Stomach (tissue), 8 donors: ENCODE measurements at regions not wholly inside any gene's neighbourhood (a gene's known extent, or its start where the extent isn't known, plus 50 kb on each side); places are given as distances from the start of the nearest gene placed in this dataset.

Experiments used
- DNase-seq, 2 donors: peaks; one replicate each; pipeline versions ENCODE4 v3.0.0 to v3.0.0-alpha.2; 2013 to 2019
- H3K27ac ChIP-seq, 5 donors: fragments of 200-600 bp in 4 of 5; sonication (generic) in 4 of 5; one replicate each; pipeline ENCODE4 v1.5.1; 2013 to 2019; ENCODE audit warnings: mild to moderate bottlenecking in 1 of 5, moderate library complexity in 1 of 5
- H3K27me3 ChIP-seq, 3 donors: fragments of 200-600 bp; sonication (generic); one replicate each; pipeline ENCODE4 v1.5.1; 2017 to 2019; ENCODE audit warnings: mixed run types in 1 of 3
- H3K36me3 ChIP-seq, 4 donors: fragments of 200-600 bp; sonication (generic); 1 replicate in 3 of 4; 2 replicates in 1 of 4; pipeline ENCODE4 v1.5.1; 2016 to 2019
- H3K4me1 ChIP-seq, 4 donors: fragments of 200-600 bp; sonication (generic); one replicate each; pipeline ENCODE4 v1.5.1; 2016 to 2019
- H3K4me3 ChIP-seq, 4 donors: fragments of 200-600 bp; sonication (generic) in 3 of 4; one replicate each; pipeline ENCODE4 v1.5.1; 2016 to 2019; ENCODE audit warnings: mild to moderate bottlenecking in 1 of 4
- H3K9me3 ChIP-seq, 4 donors: fragments of 200-600 bp; sonication (generic); one replicate each; pipeline ENCODE4 v1.5.1; 2016 to 2019
- CTCF ChIP-seq, 7 experiments: fragments of 450-650 bp in 4 of 7; fragments of 200-600 bp in 3 of 7; sonication (generic) in 3 of 7; IDR thresholded peaks; one replicate each; pipeline ENCODE4 v1.5.1; 2016 to 2019; ENCODE audit warnings: antibody characterized with exemption in 7 of 7, control low read depth in 2 of 7, mild to moderate bottlenecking in 1 of 7
- EP300 ChIP-seq: sonication (generic); formaldehyde crosslinking; IDR thresholded peaks from one replicate; pipeline ENCODE4 v1.6.1; 2017; ENCODE audit warnings: antibody characterized with exemption
- POLR2A ChIP-seq, 4 donors: fragments of 450-650 bp; IDR thresholded peaks; one replicate each; pipeline ENCODE4 v1.6.1; 2016; ENCODE audit warnings: antibody characterized with exemption in 4 of 4, control low read depth in 2 of 4, mild to moderate bottlenecking in 1 of 4, moderate library complexity in 1 of 4
- POLR2AphosphoS5 ChIP-seq, 3 donors: sonication (generic); formaldehyde crosslinking; IDR thresholded peaks; one replicate each; pipeline ENCODE4 v1.6.1; 2016; ENCODE audit warnings: antibody characterized with exemption in 3 of 3
- WGBS, 5 donors: extraction: QIAGEN DNeasy Blood & Tissue Kit in 3 of 5; methylation state at CpG; one replicate each; pipeline versions ENCODE4 v1.1.5 to v1.1.7; 2013 to 2018; 5-methylcytosine and 5-hydroxymethylcytosine counted together
- intact Hi-C: fragments of 100-400 bp; cut with DNase I; formaldehyde crosslinking; loops from one replicate; pipeline ENCODE4 v1.15.1; 2023; ENCODE audit warnings: low total_unique reads
- donor health status: healthy with polysubstance abuse.
- donor health status: Bipolar disorder and iron deficiency.
- donor health status: healthy.

DNA sequence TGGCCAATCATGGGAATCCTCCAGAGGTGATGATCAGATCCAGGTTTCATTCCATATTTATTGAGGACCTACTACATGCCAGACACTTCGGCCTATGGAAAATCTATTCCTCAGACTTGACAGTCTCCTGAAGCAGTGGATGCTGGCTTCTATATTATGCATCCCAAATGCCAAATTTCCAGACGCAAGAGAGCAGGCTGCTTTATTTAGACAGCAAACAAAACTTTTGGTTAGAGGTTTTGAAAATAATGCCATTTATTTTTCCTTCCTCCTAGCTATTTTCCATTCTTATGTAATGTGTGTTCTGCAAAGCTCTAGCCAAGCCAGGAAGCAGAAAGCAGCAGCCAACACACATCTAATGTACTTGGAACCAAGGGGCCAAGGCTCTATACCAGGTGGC lies 330.8 kb downstream of the GPAM start:
- Histone ChIP-seq H3K36me3 (no peaks in the 10 kb centered on the region), H3K9me3 (peaks cover 3 to 13% (median 9%) of the 10 kb centered on the region in 4 donors), H3K4me3 (no peak overlapping the region), H3K27ac (no peak overlapping the region), H3K4me1 (no peaks in the 10 kb centered on the region), H3K27me3 (no peaks in the 10 kb centered on the region)
- TF ChIP-seq CTCF (IDR thresholded peaks at IDR 0.05) (no peak), POLR2A (IDR thresholded peaks at IDR 0.05) (no peak), EP300 (no peak), POLR2AphosphoS5 (IDR thresholded peaks at IDR 0.05) (no peak)
- 71 to 84% (median 75%) methylated on average over 2 of the region's 2 CpGs for WGBS, 5 donors
- intact Hi-C loops = no loop called here
- DNase-seq = no peak

DNA sequence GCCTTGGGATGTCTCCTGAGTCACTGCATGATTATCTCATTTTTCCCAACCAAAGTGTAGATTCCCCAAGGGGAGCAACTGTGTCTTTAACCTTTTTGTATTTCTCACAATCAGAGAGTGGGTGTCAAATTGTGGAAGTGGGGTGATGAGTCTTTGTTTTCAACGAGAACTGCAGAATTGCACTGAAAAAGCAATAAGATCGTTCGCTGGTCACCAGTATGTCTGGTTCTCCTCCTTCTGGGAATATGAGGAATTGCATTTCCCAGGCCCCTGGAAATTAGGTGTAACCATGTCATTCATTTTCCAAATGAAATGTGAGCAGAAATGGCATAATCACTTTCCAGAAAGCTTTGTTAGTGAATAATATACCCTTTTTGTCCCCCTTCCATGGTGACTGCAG lies 326.9 kb downstream of the GPAM start:
- Histone ChIP-seq H3K9me3 (no peaks in the 10 kb centered on the region), H3K4me3 (no peak overlapping the region), H3K27ac (no peak overlapping the region), H3K4me1 (no peaks in the 10 kb centered on the region), H3K27me3 (no peaks in the 10 kb centered on the region), H3K36me3 (no peaks in the 10 kb centered on the region)
- TF ChIP-seq POLR2A (IDR thresholded peaks at IDR 0.05) = no peak
- no peak for TF ChIP-seq EP300
- TF ChIP-seq CTCF (IDR thresholded peaks at IDR 0.05) = no peak
- TF ChIP-seq POLR2AphosphoS5 (IDR thresholded peaks at IDR 0.05) = no peak
- no peak for DNase-seq
- WGBS, 5 donors = 49 to 69% (median 64%) methylated on average over 3 of the region's 3 CpGs
- intact Hi-C loops = no loop called here

DNA sequence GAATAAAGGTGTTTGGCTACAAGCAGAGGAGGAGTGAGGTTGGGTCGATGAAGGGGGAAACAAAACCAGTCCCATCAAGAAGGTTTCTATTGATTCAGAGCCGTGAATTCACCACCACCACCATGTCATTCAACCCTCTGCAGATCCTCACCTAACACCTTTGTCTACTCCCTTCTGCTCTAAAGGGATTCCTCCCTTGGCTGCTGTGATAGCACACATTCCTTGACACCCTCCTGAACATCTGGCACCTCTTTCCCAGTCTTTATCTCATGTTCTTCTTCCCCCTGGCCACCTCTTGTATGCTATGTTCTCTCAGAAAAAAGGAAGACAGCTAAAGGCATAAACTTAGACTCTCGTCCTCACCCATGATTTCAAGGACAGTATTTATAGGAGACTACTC lies 318.0 kb downstream of the GPAM start:
- Histone ChIP-seq H3K27ac (no peak overlapping the region), H3K4me3 (no peak overlapping the region), H3K27me3 (no peaks in the 10 kb centered on the region), H3K9me3 (peaks cover 0 to 2% (median 0%) of the 10 kb centered on the region in 4 donors), H3K4me1 (no peaks in the 10 kb centered on the region), H3K36me3 (no peaks in the 10 kb centered on the region)
- TF ChIP-seq CTCF (IDR thresholded peaks at IDR 0.05) = no peak
- no peak for TF ChIP-seq POLR2A (IDR thresholded peaks at IDR 0.05)
- TF ChIP-seq EP300 = no peak
- TF ChIP-seq POLR2AphosphoS5 (IDR thresholded peaks at IDR 0.05) = no peak
- intact Hi-C loops = no loop called here
- WGBS, 5 donors = 57 to 63% (median 59%) methylated on average over 3 of the region's 3 CpGs
- DNase-seq = no peak

GRCh38 chr10:111871458-111871857 lies 312.1 kb downstream of the GPAM start:
- H3K4me3 ChIP-seq = no peak overlapping the region
- H3K36me3 ChIP-seq = no peaks in the 10 kb centered on the region
- H3K27me3 ChIP-seq = no peaks in the 10 kb centered on the region
- H3K27ac ChIP-seq = no peak overlapping the region
- DNase-seq = no peak
- intact Hi-C loops = no loop called here
- no peak for TF ChIP-seq CTCF (IDR thresholded peaks at IDR 0.05)
- H3K4me1 ChIP-seq = no peaks in the 10 kb centered on the region
- peaks cover 0 to 4% (median 0%) of the 10 kb centered on the region in 4 donors for H3K9me3 ChIP-seq

DNA sequence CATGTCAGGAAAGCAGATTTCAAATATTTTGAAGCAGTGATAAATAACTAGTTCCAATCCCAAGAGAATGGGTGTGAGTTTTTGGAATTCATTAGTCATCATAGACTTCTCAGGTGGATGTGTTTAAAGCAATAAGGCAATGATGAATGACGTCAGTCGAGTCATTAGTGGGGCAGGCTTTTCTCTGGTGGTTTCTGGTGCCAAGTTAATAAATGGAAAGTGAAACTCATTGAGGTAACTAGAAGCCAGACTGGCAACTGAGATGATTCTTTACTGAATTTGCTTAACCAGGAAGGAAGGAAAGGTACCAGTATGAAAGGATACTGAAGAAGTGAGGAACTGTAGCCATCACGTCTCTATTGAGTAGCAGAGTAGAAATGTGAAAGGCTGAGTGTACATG lies 311.0 kb downstream of the GPAM start:
- 43 to 56% (median 50%) methylated on average over 3 of the region's 3 CpGs for WGBS, 5 donors
- H3K36me3 ChIP-seq = no peaks in the 10 kb centered on the region
- H3K27ac ChIP-seq = no peak overlapping the region
- TF ChIP-seq POLR2AphosphoS5 (IDR thresholded peaks at IDR 0.05) (no peak), POLR2A (IDR thresholded peaks at IDR 0.05) (no peak), EP300 (no peak), CTCF (IDR thresholded peaks at IDR 0.05) (no peak)
- H3K4me3 ChIP-seq = no peak overlapping the region
- no peaks in the 10 kb centered on the region for H3K27me3 ChIP-seq
- intact Hi-C loops = no loop called here
- no peaks in the 10 kb centered on the region for H3K4me1 ChIP-seq
- H3K9me3 ChIP-seq = peaks cover 0 to 4% (median 0%) of the 10 kb centered on the region in 4 donors
- DNase-seq = no peak
